Activated CD8-positive, alpha-beta memory T cell treated with anti-CD3 and anti-CD28 coated beads for 1 hour (primary cell): ENCODE measurements at regions not wholly inside any gene's neighbourhood (a gene's known extent, or its start where the extent isn't known, plus 50 kb on each side); places are given as distances from the start of the nearest gene placed in this dataset.

ENCODE experiments used
- DNase-seq, 2 donors: peaks; one replicate each; pipeline ENCODE4 v3.0.0-alpha.2; 2020; ENCODE audit warnings: low read depth in 1 of 2; ENCODE audit errors: extremely low read depth in 1 of 2

DNA sequence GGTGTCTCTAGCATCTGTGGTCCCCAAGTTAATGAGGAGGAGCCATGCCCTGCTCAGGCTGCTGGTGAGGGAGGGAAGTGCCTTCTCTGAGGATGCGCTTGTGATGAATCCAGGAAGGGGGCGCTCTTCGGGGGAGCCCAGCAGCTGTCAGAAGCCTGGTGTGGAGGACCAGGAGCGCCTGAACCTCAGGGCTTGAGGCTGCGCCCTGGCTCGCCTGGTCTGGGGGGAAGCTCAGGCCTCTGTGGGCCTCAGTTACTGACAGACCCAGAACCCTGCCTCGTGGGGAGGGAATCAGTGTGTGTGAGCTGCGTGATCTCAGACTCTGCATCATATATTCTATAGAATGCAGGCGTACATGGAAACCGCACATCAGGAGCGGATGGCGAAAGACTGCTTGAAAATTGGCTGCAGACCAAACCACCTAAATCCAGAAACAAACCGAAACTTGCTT is 126.1 kb downstream of the SEC14L1 start:
- no peak for DNase-seq

DNA sequence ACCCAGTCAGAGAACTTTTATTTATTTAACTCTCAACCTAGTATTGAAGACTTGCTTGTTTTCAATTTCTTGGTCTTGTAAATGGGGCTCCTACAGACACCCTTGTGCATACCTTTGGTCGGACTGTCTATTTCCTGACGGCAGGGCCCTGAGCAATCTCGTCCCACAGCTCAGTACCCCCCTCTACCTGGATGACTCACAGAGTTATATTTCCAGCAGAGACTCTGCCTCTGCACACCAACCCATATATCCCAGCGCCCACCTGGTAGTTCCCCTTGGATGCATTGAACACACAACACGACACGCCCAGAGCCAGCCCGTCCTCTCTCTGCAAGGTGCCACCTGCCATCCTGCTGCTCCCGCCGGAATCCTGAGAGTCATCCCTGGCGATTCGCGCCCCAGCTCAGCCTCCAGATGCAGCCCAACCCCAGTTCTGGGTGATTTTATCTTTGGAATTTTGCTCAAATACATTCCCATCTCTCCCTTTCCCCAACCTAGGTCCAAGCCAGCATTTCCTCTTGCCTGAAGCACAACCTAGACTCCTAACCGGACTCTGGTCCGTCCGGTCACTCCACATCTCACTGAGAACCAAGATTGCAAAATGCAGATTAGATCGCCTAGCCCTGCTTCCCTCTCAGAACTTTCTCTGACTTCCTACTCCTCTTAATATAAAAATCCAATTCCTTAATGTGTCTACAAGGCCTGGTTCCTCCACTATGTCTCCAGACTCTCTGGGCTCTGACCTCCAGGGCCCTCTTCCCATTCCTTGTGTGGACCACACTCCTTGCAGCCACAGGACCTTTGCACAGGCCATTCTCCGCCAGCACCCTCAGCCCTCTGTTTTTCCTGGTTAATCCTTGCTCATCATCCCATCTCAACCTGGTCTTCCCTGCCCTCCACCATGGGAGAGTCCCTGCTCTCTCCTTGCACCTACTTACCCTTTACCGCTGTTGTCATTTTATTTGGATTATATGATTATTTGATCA is 129.2 kb downstream of the SEC14L1 start:
- DNase-seq, result no peak

DNA sequence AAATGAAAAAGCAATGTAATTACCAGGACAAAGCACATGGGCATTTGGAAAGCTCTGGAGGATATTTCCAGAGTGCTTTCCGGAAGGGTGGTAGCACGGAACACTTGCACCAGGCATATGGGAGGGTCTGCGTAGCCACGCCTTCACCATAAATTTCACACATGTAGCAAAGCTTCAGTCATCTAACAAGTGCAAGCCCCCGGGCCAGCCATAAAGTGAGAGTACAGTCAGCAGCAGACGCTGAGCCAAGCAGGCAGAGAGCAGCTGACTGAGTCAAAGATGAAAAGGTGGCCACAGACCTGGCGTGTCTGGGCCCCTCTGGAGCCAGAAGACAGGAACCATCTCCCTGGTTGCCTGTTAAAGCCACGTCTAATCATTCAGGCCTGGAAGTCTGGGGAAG is 130.6 kb downstream of the SEC14L1 start:
- DNase-seq, result no peak

DNA sequence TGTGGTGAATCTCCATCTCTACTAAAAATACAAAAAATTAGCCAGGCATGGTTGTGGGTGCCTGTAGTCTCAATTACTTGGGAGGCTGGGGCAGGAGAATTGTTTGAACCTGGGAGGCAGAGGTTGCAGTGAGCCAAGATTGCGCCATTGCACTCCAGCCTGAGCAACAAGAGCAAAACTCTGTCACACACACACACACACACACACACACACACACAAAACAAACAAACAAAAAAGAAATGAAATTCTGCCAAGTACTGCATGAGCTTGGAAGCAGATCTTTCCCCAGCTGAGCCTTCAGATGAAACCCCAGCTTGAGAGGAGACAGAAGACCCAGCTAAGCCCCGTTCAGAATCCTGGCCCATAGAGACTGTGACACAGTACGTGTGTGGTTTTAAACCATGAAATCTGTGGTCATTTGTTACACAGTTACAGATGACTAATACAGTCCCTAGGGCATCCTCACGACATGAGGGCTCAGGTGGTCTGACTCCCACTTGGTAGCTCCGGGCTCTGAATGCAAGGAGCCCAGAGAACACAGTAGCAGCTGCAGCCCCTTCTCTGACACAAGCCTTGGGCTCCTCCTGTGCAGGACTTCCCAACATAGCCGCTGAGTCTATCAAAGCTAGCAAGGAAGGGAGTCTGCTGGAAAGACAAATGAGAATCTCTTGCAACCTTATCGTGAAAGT is 132.8 kb downstream of the SEC14L1 start:
- no peak for DNase-seq

DNA sequence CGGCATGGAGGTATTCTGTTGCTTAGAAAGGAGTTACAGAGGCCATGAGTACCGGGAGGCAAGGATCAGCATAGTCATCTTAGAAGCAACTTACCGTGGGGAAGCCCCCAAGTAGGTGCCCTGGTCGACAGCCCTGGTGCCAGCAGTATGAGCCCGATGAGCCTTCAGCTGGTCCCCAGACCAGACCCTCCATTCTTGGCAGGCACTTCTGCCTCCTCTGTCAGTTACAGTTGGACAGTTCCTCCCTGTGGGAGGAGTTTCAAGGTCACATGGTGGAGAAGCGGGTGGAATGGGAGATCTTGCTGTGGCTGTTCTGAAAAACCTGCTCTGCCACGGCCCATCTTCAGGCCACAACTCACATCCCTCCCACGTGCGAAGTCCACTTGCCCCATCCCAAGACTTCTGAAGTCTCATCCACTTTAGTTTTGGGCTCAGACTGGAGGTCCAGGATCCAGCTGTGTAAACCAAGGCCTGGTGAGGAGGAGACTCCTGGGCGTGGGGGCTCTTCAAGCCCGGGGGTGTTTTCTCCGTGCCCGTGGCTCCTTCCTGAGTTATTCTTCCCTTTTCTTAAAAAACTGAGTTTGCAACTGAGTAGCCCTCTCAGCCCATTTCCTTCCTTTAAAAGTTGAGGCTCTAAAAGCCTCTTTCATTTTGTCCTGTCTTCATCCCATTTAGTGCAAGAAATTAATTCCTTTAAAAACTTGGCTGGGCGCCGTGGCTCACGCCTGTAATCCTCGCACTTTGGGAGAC is 133.5 kb downstream of the SEC14L1 start:
- DNase-seq, result no peak

DNA sequence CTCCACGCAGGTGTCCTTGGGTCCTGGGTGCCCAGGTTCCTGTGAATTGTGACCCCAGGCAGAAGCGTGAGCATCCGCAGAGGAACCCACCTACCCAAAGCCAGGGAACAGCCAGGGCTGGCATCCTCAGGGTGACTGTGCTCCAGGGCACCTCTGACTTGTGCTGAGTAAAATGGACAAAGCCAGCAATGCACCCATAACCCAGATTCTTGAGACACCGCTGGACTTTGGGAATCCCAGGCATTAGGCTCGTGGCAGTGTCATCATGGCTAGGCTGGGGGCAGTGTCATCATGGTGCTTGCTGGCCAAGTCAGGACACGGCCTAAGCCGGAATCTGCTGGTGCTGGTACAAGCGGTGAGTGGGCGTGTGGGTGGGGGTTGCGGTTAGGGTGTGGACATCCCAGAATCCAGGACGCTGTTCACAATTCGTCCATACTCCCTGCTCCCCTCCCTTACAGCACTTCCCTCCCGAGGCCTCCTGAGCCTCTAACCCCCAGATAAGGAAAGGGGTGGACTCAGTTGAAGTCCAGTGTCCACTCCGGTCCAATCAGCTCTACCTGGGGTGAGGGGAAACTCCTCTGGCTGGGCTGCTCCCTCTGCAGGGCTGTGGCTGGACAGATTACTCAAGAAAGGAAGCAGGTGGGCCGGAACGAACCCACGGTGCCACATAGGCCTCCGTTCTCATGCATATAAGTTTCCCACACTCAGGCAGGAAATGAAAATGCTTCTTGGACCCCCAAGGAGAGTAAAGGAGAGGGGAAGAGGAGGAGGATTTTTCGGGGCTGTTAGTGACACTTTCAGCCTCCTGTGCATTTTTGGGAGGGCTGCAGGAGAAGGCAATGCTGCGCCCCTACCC is 138.9 kb downstream of the SEC14L1 start:
- no peak for DNase-seq

DNA sequence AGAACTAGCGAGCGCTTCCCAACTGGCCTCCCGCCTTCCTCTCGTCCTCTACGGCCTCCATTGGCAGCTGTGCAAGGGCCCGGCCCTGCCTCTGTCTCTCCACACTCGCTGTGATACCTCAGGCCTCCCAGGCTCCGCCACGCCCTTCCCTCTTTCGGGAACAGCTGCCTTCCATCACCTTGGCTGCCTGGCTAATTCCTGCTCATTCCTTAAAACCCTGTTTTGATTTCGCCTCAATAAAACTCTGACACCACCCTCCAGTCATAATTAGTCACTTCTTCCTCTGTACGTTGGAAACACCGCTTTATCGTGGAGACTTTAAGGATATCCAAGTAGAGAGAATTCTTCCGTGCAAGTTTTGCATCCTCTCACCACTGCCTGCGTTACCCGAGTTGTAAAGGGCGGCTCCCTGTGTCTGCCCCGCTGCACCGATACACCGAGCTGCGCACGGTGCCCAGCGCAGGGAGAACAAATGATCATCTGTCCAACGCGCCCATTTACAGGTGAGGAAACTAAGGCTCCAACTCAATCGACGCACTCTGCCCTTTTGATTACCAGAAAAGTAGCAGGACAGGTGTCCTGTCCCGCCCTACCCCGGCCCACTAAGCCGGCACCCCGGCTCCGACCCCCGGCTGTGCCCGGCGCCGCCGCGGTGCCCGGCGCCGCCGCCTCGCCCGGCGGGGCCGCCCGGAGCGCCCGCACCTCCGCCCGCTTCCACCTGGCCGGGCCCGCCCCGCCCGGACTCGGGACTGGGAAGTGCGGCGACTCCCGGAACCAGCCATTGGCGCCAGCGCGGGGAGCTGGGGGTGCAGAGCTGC is 139.7 kb downstream of the SEC14L1 start:
- no peak for DNase-seq

DNA sequence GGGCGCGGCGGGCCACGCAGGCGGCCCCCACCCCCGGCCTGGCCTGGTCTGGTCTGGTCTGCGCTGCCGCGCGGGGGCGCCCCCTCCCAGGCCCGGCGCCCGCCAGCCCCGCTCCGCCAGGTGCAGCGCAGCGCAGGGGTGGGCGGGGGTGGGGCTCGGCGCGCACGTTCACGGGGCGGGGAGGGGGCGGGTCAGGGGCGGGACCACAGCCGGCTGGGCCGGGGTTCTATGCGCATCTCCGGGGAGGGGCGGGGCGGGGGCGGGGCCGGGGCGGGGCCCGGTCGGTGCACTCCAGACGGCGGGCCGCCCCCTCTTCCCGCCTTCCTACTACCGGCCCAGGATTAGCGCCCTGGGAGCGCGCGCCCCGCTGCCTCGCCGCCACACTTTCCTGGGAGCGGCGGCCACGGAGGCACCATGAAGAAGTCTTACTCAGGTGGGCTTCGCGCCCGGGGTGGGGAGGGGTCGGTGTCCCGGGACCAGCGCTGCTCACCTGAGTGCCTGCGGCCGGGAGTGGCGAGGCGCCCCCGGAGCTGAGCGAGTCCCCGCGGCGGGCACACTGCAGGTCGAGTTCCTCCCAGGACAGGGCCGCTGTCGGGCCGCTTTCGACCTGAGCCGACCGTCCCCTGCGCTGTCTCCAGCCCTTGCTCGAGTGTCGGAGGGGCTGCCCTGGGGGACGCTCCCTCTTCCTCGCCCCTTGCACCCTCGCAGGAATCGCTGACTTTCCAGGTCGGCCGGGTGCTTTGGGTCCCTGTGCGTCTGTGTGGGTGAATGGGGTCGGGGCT is 140.5 kb downstream of the SEC14L1 start:
- peak; percentile 22 to 40 for DNase-seq

DNA sequence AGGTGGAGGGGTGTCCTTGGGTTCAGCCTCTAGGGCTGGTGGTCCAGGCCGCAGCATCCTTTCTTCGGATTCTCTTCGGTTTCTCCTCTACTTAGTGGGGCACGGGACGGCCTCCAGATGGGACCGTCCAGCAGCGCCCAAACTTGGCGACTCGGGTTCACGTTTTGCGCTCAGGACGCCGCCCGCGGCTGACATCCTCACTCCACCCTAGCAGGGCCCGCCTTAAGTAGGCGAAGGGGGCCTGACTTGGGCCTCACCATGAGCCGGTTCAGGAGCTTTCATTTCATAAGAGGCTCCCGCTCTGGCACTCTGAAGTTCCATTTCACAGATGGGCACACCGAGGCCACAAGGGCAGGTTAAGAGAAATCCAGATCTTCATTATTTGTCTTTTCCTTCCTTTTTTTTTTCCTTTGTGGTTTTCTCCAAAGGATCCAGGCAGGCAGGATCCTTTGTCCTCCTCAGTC is 141.2 kb downstream of the SEC14L1 start:
- no peak for DNase-seq

DNA sequence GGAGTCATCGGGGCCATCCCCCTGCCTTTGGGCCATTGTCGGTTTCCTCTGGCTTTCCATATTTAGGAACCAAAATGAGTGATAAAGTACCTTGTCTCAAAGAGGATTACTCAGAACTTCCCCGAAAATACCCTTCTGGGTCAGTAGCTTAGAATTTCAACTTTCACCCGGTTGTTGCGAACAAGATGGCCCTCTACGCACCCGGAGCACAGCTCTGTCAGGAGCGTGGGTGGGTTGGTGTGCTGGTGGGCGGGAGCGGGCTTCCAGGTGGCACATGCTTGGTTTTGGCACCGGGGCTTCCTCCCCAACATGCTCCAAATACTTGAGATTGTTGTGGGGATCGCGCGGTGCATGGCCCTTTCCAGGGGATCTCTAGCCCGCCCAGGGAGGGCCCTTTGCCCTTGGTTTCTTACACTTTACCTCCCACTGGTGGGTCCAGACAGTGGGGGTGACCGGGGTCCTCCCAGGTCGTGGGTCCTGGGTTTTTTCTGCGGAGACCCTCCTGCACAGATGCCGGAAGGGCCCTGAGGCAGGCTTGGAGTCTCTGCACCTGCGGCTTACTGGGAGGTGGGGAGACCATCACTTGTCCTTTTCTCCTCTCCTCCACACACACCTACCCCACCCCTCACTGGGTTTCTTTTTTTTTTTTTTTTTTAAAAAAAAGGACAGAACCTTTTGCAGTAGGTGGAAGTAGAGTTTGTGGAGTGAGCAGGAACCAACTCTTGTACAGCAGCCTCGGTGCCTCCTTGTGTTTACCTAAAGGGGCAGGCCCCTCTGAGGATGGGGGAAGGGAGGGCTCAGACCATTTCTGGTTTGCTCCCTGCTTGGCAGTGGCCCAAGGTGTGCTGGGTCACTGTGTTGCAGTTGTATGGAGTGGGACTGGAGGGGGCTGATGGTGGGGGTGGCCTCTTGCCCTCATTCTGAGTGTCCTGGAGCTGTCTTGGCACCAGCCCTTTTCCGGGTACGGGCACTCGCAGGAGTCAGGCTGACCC is 142.1 kb downstream of the SEC14L1 start:
- DNase-seq, result no peak

DNA sequence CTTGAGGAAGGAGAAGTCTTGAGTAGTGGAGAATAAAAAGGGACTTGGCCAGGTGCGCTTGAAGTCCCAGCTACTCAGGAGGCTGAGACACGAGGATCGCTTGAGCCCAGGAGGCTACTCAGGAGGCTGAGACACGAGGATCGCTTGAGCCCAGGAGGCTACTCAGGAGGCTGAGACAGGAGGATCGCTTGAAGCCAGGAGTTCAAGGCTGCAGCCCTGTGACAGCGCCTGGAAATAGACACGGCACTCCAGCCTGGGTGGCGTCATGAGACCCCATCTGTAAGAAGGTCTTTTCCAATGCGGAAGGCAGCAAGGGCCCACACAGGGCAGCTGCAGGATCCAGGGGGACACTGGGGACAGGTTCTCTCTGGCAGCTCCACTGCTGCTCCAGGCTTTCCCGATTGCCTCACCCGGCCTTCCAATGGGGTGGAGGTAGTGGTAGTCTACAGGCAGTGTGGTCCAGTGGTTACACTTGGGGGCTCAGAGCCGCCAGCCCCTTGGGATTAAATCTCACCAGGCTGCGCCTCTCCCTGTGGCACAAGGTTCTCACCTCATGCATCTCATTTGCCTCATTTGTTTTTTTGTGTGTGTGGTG is 143.4 kb downstream of the SEC14L1 start:
- DNase-seq, result no peak

DNA sequence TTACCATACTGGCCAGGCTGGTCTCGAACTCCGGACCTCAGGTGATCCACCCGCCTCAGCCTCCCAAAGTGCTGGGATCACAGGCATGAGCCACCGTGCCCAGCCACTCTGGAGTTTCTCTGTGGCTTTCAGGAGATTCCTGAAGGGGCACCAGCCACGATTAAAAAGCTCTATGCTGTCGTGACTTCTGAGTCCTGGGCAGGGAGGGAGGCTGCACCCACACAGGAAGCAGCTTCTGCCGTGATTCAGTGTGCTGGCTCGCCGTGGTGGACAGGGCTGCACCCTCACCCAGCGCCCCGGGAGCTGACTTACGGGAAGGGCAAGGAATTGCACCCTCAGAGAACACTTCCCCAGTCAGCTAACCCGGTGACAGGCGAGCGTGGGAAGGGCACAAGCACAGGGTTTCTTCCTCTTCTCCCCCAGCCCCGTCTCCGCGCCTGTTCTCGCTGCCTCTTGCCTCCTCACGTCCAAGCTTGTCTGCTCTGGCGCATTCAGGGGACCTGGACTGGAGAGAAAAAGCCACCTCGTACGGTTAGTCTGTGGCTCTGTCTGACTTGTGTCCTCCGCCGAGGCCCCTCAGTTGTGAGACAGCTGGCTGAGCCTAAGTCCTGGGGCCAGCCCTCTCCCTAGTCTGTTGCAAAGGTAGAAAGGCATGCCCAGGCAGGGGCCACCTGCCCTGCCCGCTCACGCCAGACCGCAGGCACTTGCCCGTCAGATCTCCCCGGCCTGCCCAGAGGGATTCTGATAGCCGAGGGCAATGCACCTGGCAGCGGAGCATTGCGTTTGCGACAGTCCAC is 145.0 kb downstream of the SEC14L1 start:
- DNase-seq, result no peak

DNA sequence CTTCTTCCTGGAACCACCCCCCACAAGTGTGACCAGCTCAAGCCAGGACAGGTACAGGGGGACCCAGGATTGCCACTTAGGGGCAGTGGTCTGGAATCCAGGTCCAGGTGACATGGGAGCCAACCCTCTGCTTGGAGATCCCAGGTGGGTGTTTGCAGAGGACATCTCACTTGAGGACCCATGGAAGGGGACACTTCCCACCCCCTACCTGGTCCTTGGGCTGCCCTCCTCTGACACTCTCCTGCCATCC is 145.5 kb downstream of the SEC14L1 start:
- no peak for DNase-seq

DNA sequence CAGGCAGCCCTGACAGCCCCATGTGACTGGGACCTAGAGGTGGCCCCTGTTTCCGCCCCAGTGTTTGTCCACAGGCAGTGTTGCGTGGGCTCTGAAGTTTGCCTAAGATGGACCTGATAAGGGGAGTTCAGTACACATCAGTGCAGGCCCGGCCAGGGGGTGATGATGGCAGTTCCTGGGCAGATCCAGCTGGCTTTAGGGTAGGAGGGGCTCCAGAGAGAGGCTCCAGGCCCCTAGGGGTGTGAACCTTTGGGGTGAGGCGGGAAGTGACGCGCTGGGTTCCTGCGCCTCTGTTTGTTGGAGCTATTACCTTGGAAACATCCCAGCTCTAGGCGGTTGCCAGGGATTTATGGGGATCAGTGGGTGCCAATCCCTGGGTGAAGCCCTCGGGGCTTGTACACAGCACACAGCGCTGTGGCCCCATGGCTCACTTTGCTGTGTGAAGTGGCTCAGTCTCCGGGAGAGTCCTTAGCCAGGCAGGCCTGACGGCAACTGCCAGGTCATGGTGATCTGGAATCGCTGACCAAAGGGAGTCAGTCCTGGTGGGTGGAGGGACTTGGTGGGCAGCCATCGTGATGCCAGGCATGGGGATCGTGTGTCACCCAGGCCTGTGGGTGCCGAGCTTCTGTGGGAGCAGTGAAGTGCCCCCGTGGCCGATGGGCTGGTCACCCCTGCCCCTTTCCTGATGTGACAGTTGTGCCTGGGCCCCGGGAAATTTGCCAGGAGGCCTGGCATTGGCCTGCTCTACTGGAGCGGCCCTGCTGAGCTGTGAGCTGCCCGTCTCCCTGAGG is 146.1 kb downstream of the SEC14L1 start:
- DNase-seq, result no peak

DNA sequence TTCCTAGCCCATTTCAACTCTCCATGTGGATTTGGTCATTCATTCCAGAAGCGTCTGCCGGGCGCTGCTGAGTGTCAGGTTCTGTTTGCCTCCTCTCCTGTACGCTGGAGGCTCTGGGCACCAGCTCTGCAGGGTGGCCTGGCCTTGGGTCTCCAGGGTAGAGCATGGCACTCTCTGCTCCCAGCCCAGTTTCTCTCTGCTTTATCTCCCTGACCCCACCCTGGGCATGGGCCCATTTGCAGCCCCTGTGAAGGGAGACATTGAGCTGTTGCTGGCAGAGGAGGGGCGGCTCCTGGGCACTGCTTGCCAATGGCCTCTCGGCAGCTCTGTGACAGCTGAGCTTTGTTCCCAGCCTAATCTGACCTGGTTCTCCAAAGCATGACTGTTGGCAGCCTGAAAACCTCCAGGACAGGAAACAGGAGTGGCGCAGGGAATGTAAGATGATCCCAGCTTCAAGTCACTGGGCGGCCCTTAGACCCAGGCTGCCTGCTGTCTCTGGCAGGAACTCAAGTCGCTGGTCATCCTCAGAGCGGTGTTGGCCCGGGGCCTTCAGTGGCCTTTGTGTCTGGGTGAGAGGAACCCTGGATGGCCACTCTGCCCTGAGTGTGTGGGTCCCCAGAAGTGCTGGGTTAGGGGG is 146.8 kb downstream of the SEC14L1 start:
- DNase-seq, result no peak
